ENCODE measurements at regions not wholly inside any gene's neighbourhood (a gene's known extent, or its start where the extent isn't known, plus 50 kb on each side); places are given as distances from the start of the nearest gene placed in this dataset.
A peak's percentile ranks its signal among the peaks of the same experiment; 100 is the strongest.

DNA sequence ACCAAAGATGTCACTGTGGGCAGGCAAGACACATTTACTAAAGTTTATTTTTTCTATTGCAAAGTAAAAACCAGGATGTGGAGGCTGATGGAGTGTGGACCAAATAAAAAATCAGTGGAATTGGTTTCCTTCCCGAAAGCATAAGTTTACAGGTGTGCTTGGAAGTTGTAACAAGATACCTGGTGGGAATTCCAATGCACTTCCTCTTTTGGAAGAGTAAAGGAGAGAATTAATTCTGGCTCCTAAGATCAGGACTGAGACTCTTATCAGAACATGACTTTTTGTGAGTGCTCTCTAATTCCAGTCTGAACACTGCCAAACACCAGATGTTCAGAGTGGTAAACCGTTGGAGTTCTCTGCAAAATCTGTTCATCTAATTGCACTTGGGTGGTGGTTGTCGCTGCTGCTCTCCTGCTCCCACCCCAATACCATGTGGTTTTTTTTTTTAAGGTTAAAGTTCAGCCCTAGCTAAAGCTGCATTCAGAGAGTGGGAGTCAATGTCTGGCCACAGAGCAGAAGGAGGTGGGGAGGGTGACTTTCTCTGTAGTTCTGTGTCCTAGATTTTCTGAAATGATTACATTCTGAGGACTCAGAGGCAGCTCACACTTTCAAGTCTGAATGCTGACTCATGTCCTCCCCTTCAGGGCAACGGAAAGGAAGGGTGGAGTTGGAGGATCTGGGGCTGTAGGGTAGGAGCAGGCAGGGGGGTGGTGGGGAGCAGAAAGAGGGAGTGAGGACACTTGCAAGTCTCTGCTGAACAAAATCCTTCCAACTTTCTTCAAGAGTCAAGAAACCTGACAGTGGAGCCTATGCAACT, 275.8 kb upstream of the PRDM1 start:
- DNase-seq = peak; percentile 26

GRCh38 chr6:105808571-105808970, 277.6 kb upstream of the PRDM1 start:
- no peak for DNase-seq

DNA sequence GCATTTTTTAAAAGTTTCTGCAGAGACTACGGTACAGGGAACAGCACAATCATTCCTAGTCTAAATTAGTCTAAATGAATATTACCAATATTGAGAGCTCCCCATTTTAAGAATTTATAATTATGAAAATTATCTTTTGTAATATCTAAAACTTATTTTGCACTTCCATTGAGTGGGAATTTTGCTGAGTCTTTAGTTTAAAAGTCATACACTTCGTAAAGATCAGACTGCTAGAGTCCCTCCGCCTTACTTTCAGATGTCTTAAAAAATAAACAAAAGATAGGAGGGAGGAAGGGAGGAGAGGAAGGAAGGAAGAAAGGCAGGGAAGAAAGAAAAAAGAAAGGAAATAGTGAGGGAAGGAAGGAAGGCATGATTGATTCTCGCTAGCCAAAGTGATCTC, 278.2 kb upstream of the PRDM1 start:
- no peak for DNase-seq

DNA sequence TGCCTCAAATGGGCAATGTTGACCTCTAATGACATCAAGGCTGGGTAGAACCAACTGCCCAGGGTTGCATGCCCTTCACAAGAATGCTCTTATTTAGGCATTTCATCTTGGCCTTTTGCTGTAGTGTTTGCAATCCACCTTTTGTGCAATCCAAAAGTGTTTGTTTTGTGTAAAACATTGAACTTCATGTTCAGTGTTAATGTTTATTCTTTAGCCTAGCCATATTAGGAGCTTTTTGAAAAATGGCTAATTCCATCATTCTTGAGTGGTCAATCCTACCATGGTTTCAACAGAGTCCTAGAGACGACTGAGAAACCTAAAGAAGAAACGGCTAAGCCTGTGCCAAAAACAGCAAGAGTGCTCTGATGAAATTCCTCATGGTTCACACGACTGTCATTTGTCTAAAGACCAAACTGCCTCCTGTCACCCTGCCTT, 279.6 kb upstream of the PRDM1 start:
- DNase-seq = no peak

DNA sequence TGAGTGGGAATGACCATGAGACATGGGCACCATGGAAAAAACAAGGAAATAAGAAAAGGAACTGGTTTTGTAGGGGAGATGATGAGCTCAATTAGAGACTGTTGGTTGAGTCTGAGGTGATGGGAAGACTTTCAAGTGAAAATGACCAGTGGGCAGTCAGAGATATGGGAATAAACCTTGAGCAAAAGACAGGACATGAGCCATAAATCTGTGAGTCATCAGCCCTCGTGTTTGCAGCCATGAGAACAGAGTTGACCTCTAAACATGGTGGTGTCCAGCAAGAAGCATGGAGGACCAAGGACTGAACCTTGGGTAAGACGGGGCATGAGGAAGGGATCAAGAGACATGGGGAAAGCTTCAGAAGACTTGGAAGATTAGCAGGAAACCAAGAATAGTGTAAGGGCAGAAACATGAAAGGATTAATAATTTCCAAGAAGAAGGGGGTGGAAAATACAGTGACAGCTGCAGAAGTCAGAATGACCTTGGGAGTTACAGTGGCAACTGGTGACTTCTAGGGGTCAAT, 280.6 kb upstream of the PRDM1 start:
- no peak for DNase-seq

DNA sequence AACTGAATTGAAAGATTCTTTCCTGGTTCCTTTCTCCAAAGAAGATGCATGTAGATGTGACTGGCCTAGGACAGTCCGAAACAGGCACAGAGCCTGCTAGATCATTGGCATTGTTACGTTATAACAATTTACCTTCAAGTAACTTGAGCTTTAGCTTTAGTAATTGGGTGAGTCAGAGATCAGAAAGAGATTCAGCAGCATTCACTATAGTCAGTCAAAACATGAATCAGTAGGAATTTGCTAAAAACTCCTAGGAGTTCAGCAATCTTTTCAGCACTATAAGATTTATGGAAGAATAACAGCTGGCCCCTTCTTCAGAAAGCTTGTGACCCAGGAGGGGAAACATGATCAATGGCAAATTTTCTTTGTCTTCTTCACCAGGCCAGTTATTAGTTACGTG, 281.7 kb upstream of the PRDM1 start:
- no peak for DNase-seq

GRCh38 chr6:105804000-105804399, 282.1 kb upstream of the PRDM1 start:
- no peak for DNase-seq

GRCh38 chr6:105803442-105803841, 282.7 kb upstream of the PRDM1 start:
- no peak for DNase-seq

- DNase-seq = no peak
Measured at GRCh38 chr6:105802703-105803102, 283.4 kb upstream of the PRDM1 start.

DNA sequence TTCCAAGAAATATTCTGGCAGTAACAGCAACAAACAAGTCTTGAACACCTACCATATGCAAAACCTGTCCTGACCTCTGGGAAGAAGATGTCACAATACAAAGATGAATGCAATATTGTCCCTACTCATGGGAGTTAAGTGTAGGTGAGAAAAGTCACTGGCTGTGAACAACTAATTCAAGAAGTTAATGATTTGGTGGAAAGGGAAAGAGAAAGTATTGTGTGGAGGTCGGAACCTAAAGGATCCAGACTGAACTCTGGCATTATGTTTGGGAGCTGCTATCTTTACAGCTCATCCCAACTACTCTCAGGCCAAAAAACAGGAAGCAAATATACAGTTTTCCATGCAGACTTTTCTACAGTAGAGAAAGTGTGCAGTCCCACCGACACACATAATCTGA, 285.3 kb upstream of the PRDM1 start:
- DNase-seq = no peak

DNA sequence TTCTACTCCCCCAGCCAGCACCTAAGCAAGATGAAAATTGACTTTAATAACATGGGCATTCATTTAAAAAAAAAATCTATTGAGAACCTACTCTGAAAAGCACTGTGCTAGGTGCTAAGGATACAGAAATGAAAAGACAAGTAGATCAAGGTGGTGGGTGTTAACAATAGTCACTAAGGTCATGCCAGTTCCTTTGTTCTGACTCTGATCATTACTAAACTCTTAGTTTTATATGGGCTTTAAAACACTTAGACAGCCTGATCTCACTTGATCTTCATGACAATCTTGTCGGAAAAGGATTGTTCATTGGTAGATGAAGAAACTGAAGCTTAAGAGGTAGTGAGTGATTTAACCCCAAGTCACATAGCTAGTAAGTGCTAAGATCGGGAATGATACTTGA, 285.7 kb upstream of the PRDM1 start:
- no peak for DNase-seq

DNA sequence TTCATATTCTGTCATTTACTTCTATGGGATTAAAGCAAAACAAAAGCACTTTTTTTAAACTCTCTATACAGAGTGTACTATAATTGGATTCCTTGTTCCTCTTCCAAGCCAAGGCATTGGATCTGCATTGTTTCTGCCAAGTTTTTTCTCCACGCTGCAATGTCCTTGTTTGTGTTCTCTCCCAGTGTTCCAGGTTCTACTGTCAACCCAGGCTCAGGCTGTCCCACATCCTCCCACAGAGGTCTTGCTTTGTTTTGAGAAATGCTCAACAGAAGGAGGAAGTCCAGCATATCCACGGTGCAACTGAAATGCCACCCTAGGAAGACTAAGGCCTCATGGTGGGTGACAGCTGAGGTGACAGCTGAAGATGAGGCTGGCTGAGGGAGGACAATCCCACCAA, 287.1 kb upstream of the PRDM1 start:
- DNase-seq = no peak

GRCh38 chr6:105797983-105798453, 288.1 kb upstream of the PRDM1 start:
- no peak for DNase-seq

- DNase-seq = no peak
Measured at GRCh38 chr6:105797286-105797979, 288.7 kb upstream of the PRDM1 start.

DNA sequence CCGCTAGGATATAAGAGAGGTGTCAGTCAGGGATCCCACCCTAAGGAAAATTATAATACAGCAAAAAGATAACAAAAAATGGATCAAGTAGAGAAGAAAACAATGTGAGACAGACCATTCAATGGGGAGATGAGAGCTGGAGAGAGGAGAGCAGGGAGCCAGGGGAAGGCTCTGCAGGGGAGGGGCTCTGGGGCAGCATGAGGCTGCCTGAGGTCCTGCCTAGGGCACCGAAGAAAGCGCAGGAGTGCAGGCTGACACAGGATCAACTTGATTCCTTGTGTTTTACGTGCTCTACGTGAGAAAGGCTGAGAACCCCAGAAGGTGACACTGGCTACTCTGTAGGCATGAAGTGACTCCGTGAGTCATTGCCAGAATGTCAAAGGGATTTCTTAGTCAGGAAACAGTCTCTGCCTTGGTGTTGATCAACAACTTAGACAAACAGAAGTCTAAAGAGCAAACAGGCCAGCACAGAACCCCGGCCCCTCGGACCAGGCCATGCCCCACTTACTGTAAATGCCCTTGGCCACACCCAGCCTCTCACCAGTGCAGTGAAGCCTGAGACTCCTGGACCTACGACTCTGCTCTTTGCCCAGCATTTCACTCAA, 290.1 kb upstream of the PRDM1 start:
- DNase-seq = no peak

DNA sequence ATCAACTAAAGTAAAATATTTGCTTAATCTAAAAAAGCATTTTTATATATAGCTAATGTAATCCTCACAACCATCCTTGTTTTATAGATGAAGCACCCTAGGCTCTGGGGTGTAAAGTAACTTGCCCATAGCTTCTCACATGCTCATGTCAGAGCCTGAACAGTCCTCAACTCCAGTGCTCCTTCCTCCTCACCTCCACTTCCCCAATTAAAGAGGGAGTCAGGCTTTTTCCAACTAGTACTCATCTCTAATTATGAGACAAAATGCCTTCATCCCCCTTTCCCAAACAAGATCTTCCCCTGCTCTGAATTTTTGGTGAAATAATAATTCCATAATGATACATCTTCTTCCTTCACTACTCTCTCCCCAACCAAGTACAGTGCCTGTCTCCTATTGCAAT, 290.8 kb upstream of the PRDM1 start:
- no peak for DNase-seq

DNA sequence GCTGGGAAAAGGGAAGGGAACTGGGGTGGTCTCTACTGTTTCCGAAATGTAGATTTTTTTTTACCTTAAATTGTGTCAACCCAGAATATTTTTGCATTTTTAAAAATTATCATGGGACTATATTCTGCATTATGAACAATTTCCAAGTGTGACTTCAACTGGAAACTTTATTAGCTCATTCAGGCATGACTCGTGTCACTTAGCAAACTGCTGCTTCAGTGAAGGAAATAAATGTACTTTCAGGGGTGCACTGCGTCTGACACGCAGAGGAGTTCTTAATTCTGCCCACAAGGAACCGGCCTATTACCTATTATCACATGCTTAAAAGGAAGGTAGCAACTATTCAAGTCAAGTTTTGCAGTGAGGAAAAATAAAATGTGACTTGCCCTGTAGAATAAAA, 291.3 kb upstream of the PRDM1 start:
- no peak for DNase-seq

DNA sequence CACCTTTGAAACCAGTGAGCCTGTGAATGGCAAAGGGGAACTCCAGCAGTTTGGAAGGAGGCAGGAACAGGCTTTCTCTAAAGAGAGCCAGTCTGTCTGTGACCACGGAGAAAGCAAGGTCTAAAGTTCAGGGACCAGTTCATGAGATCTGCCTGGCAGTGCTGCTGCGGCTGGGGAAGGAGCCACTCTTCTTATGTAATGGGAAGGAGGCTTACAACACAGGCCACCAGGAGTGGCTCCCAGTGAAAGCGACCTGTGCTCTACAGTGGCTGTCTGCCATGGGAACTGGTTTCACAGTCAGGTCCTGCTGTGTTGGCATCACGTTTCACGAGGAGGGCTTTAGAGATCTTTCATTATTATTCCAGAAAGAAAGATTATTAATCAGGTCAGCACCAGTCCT, 291.9 kb upstream of the PRDM1 start:
- DNase-seq = no peak

- DNase-seq = no peak
Measured at GRCh38 chr6:105793130-105793529, 293.0 kb upstream of the PRDM1 start.

DNA sequence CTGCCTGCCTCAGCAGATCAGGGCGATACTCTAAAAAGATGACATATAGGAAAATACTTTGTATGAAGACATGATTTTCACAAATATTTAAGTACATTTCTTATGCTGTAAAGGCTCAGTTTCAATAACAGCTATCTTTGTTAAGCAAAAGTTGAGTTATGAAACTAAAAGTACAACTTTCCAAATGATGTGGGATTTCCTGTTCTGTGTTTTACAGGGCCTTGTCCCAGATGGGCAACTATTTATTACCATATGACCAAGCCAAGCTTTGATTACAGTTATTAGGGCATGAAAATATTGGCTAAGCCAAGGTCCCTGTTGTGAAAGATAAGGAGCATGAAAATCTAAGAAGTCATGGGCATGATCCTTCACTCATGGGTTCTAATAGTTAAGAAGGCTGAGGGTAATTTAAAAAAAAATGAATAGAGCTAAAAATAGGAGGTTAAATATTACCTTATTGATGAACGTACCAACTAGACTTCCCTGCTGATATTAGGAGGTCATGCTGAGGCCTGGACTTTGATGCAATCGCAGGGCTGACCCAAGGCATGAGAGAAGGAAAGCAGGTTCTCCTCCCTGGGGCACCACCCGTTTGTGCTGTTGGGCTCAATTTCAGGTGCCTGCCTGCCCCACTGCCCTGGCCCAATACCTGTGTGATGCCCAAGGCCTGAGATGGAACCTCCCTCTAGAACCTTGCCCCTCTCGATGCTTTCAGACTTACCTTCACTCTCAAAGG, 294.4 kb upstream of the PRDM1 start:
- no peak for DNase-seq

DNA sequence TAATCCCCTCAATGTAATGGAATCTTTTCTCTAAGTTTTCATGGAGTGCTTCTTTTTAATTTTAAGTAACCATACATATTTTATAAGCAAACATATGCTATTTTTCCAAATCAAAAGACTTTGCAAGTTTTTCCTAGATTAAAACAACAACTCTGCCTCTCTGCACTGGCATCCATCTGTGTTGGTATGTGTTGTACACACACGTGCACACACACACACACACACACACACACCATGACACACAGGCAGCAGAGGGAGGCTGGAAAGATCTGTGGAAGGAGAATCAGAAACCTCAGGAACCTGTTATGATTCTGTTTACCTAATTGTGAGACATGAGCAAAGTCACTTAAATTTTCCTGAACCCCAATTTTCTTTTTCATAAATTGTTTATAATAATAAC, 295.0 kb upstream of the PRDM1 start:
- DNase-seq = no peak

DNA sequence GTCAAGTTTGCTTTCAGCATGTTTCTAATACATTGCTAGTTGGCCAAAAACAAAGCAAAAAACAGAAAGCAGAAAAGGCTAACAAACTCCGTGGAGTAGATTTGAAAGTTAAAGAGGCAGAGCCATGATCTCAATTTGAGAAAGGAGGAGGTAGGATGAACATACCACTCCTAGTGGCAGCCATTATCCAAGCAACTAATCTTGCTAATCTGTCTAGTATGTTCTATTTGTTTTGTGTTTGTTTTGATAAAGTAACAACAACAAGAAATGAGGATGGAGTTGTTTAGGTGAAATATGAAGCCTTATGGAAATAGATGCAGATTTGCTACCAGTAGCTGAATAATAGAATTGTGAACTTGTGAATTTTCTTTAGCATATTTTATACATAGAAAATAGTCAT, 295.5 kb upstream of the PRDM1 start:
- no peak for DNase-seq

GRCh38 chr6:105789935-105790334, 296.2 kb upstream of the PRDM1 start:
- no peak for DNase-seq

Data from stimulated activated CD4-positive, alpha-beta T cell treated with anti-CD3 and anti-CD28 coated beads, Interleukin-4, amount 100 ng/mL, for 1 hour (primary cell).